Nephron progenitor cell (in vitro differentiated cells): ENCODE measurements at regions not wholly inside any gene's neighbourhood (a gene's known extent, or its start where the extent isn't known, plus 50 kb on each side); places are given as distances from the start of the nearest gene placed in this dataset.

Source experiments
- DNase-seq: peaks from one replicate; pipeline ENCODE4 v3.0.0; 2021
- H3K27ac Mint-ChIP-seq: 2 replicates; pipeline ENCODE4 v1.8.0; 2021; ENCODE audit warnings: mild to moderate bottlenecking, moderate library complexity, mixed read lengths
- H3K27me3 Mint-ChIP-seq: 2 replicates; pipeline ENCODE4 v1.8.0; 2021; ENCODE audit warnings: mild to moderate bottlenecking, low read depth, mixed read lengths; ENCODE audit not compliant: poor library complexity
- H3K36me3 Mint-ChIP-seq: 2 replicates; pipeline ENCODE4 v1.8.0; 2021; ENCODE audit warnings: low read depth, mixed read lengths
- H3K4me1 Mint-ChIP-seq: 2 replicates; pipeline ENCODE4 v1.8.0; 2021; ENCODE audit warnings: mixed read lengths
- H3K4me3 Mint-ChIP-seq: 2 replicates; pipeline ENCODE4 v1.8.0; 2021; ENCODE audit warnings: mild to moderate bottlenecking, moderate library complexity, mixed read lengths
- H3K9me3 Mint-ChIP-seq: 2 replicates; pipeline ENCODE4 v1.8.0; 2021; ENCODE audit warnings: mild to moderate bottlenecking, moderate library complexity, mixed read lengths
- TF ChIP-seq, protein P1 (sequence below): fragments of 200-600 bp; sonication (generic); IDR thresholded peaks from 2 replicates; pipeline ENCODE4 v1.5.0; 2021; ENCODE audit warnings: antibody characterized with exemption

DNA sequence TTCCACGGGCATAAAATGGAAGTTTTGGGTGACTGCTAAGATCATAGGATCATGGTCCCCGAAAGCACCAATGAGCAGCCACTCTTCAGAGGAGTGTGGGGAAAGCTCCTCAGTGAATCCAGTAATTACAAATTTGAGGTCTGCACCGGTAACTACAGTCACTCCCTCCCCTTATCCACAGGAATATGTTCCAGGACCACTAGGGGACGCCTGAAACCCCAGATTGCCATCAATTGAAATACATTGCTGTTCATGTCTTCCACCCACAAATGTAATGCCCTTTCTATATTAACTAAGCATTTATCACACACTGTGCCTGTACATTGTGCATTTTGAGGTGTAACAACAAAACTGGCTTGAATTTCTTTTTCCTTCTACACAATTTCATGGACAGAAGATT, 447.9 kb upstream of the PFKP start:
- TF ChIP-seq, protein P1, sequence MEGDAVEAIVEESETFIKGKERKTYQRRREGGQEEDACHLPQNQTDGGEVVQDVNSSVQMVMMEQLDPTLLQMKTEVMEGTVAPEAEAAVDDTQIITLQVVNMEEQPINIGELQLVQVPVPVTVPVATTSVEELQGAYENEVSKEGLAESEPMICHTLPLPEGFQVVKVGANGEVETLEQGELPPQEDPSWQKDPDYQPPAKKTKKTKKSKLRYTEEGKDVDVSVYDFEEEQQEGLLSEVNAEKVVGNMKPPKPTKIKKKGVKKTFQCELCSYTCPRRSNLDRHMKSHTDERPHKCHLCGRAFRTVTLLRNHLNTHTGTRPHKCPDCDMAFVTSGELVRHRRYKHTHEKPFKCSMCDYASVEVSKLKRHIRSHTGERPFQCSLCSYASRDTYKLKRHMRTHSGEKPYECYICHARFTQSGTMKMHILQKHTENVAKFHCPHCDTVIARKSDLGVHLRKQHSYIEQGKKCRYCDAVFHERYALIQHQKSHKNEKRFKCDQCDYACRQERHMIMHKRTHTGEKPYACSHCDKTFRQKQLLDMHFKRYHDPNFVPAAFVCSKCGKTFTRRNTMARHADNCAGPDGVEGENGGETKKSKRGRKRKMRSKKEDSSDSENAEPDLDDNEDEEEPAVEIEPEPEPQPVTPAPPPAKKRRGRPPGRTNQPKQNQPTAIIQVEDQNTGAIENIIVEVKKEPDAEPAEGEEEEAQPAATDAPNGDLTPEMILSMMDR = peak; percentile 66
- peaks cover 8% of the 10 kb centered on the region for H3K27me3 Mint-ChIP-seq
- no peaks in the 10 kb centered on the region for H3K36me3 Mint-ChIP-seq
- H3K27ac Mint-ChIP-seq = no peak overlapping the region
- H3K9me3 Mint-ChIP-seq = no peaks in the 10 kb centered on the region
- peak; percentile 16 for DNase-seq
- no peaks in the 10 kb centered on the region for H3K4me1 Mint-ChIP-seq
- no peak overlapping the region for H3K4me3 Mint-ChIP-seq

DNA sequence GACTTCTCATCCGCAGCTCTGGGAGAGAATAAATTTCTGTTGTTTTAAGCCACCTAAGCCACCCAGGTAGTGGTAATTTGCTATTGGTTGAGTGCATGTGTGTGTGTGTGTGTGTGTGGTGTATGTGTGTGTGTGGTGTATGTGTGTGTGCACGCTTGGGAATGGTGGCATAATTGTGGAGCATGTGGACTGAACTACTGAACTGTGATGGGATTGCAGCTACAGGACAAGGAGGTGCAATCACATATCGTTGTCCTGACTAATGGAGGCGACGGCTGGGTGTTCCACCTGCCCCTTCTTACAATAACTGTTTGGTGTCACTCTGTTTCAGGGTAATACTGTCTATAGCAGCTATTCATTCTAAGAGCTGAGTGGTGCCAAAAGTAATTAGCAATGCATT, 448.7 kb upstream of the PFKP start:
- Mint-ChIP-seq H3K36me3 (no peaks in the 10 kb centered on the region), H3K4me3 (no peak overlapping the region), H3K27me3 (peaks cover 8% of the 10 kb centered on the region), H3K27ac (no peak overlapping the region), H3K4me1 (no peaks in the 10 kb centered on the region), H3K9me3 (no peaks in the 10 kb centered on the region)
- DNase-seq = no peak
- TF ChIP-seq, protein P1 = no peak

DNA sequence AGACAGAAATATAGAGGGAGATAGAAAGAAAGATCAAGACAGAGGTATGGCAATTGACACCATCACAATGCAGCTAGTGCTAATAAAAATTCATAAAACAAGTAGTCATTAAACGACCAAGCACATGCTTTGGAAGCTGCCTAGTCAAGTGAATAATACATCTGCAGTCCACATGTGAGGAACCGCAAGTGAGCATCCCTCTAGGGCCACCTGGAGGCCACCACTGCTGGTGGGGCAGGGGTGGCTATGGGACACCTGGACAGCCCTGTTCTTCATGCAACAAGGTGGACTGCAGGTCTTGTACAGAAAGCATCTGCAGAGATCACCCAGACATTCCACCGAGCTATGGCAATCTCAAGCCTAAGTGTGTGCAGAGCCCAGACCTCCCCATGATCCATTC, 451.1 kb upstream of the PFKP start:
- TF ChIP-seq, protein P1 = no peak
- Mint-ChIP-seq H3K36me3 (no peaks in the 10 kb centered on the region), H3K27me3 (peaks cover 8% of the 10 kb centered on the region), H3K4me1 (no peaks in the 10 kb centered on the region), H3K9me3 (no peaks in the 10 kb centered on the region), H3K4me3 (no peak overlapping the region), H3K27ac (no peak overlapping the region)
- no peak for DNase-seq

DNA sequence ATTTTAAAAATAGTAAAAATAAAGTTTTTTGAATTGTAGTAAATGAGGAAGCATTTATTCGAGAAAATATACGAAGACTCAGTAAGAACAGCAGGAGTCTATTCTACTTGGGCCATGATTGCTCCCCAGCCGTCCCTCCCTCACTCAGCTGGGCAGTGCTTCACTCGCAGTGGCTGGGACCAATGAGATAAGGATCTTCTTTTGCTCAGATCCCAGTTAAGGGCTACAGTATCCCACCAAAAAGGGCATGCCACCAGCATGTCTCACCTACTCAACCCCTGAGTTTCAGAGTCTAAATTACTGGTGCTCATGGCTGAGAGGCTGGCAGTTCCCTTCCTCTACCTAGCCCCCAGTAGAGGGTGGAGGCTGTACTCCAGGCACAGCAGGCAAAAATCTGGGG, 455.7 kb upstream of the PFKP start:
- no peak overlapping the region for H3K4me3 Mint-ChIP-seq
- H3K27me3 Mint-ChIP-seq = peaks cover 4% of the 10 kb centered on the region
- no peak for DNase-seq
- no peaks in the 10 kb centered on the region for H3K36me3 Mint-ChIP-seq
- no peaks in the 10 kb centered on the region for H3K9me3 Mint-ChIP-seq
- H3K27ac Mint-ChIP-seq = no peak overlapping the region
- no peaks in the 10 kb centered on the region for H3K4me1 Mint-ChIP-seq
- TF ChIP-seq, protein P1 = no peak

DNA sequence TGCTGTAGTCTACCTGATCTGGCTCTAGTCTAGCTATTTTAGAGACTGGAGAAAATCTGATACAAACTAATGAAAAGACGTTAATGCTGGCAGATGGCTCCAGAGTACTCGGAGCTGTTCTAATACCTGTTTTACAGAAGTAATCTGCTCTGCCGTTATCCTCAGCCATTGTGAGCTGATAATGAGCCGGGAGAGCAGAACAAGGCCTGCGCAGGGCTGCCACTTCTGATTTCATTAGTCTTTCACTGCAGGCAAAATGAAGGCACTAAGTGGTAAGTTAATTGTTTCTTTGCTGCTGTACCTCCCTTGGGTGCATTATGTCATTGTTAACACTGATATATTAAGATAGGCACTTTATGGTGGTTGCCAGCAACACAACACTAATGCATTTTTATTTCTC, 456.4 kb upstream of the PFKP start:
- Mint-ChIP-seq H3K36me3 (no peaks in the 10 kb centered on the region), H3K27ac (no peak overlapping the region), H3K4me3 (no peak overlapping the region), H3K9me3 (no peaks in the 10 kb centered on the region), H3K4me1 (no peaks in the 10 kb centered on the region), H3K27me3 (peaks cover 4% of the 10 kb centered on the region)
- DNase-seq = no peak
- TF ChIP-seq, protein P1 = no peak

DNA sequence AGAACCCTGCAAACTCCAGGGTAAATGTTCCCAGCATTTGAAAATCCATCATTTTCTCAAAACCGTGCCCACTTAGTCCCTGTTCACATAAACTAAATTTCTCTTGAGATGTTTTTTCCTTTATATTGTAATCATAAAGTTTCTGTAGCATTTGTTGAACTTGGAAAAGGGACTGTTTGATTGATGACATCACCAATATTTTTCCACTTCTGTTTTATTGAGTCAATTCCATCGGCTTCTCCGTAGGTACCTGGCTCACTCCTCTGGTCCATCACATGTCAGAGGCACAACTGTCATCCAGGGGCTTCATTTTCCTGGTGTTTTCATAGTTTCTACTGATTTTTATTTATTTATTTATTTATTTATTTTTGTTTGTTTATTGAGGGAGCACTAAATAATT, 462.5 kb upstream of the PFKP start:
- no peak for DNase-seq
- Mint-ChIP-seq H3K4me3 (no peak overlapping the region), H3K4me1 (no peaks in the 10 kb centered on the region), H3K27ac (no peak overlapping the region), H3K36me3 (no peaks in the 10 kb centered on the region), H3K9me3 (no peaks in the 10 kb centered on the region), H3K27me3 (peaks cover 4% of the 10 kb centered on the region)
- TF ChIP-seq, protein P1 = no peak
